Ascending aorta (tissue), 2 donors: ENCODE measurements at regions not wholly inside any gene's neighbourhood (a gene's known extent, or its start where the extent isn't known, plus 50 kb on each side); places are given as distances from the start of the nearest gene placed in this dataset.
A peak's percentile ranks its signal among the peaks of the same experiment; 100 is the strongest.

ENCODE experiments used
- DNase-seq, 2 donors: peaks; one replicate each; pipeline ENCODE4 v3.0.0-alpha.2; 2019; ENCODE audit warnings: low spot score in 2 of 2
- H3K27ac ChIP-seq, 2 donors: fragments of 200-600 bp; sonication (generic); one replicate each; pipeline ENCODE4 v1.5.1; 2016 to 2017; ENCODE audit warnings: mild to moderate bottlenecking in 1 of 2
- H3K27me3 ChIP-seq: fragments of 200-600 bp; sonication (generic); one replicate; pipeline ENCODE4 v1.5.1; 2017
- H3K36me3 ChIP-seq, 2 donors: fragments of 200-600 bp; sonication (generic); one replicate each; pipeline ENCODE4 v1.5.1; 2016
- H3K4me1 ChIP-seq, 2 donors: fragments of 200-600 bp; sonication (generic); one replicate each; pipeline ENCODE4 v1.5.1; 2016 to 2017; ENCODE audit warnings: mild to moderate bottlenecking in 1 of 2
- H3K4me3 ChIP-seq, 2 donors: fragments of 200-600 bp; sonication (generic); one replicate each; pipeline ENCODE4 v1.5.1; 2016 to 2017; ENCODE audit warnings: mild to moderate bottlenecking in 1 of 2
- H3K9me3 ChIP-seq, 2 donors: fragments of 200-600 bp; sonication (generic); one replicate each; pipeline ENCODE4 v1.5.1; 2016
- intact Hi-C: fragments of 100-400 bp; cut with DNase I; formaldehyde crosslinking; loops from one replicate; pipeline ENCODE4 v1.15.1; 2023
- TF ChIP-seq, protein P1 (sequence below), 3 experiments: fragments of 200-600 bp in 2 of 3; fragments of 450-650 bp in 1 of 3; sonication (generic) in 2 of 3; IDR thresholded peaks; one replicate each; pipeline ENCODE4 v1.5.1; 2016 to 2019; ENCODE audit warnings: antibody characterized with exemption in 3 of 3, mild to moderate bottlenecking in 1 of 3, moderate library complexity in 1 of 3

DNA sequence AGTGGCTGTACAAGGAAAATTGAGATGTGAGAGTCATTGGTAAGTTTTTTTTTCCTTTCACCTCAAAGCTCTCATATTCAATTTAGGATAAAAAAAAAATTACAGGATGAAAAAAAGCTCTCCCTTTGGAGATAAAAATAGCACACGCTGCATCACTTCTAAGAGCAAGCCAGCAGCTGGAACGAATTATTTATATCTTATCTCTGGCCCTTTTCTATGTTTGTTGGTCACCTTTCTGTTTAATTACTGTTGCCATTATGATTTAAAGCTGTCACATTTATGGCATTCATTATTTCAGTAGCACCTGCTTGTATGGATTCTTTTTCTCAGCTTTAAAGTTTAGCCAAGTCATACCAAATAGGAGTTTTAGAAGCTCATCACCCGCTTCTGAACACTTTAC is 171.6 kb upstream of the PDZRN3 start:
- no peaks in the 10 kb centered on the region for H3K9me3 ChIP-seq
- H3K4me1 ChIP-seq: peaks cover 0 to 5% of the 10 kb centered on the region in 2 donors
- no peaks in the 10 kb centered on the region for H3K27me3 ChIP-seq
- no peak overlapping the region for H3K4me3 ChIP-seq
- no peaks in the 10 kb centered on the region for H3K36me3 ChIP-seq
- DNase-seq: no peak
- no peak overlapping the region for H3K27ac ChIP-seq
- TF ChIP-seq, protein P1, sequence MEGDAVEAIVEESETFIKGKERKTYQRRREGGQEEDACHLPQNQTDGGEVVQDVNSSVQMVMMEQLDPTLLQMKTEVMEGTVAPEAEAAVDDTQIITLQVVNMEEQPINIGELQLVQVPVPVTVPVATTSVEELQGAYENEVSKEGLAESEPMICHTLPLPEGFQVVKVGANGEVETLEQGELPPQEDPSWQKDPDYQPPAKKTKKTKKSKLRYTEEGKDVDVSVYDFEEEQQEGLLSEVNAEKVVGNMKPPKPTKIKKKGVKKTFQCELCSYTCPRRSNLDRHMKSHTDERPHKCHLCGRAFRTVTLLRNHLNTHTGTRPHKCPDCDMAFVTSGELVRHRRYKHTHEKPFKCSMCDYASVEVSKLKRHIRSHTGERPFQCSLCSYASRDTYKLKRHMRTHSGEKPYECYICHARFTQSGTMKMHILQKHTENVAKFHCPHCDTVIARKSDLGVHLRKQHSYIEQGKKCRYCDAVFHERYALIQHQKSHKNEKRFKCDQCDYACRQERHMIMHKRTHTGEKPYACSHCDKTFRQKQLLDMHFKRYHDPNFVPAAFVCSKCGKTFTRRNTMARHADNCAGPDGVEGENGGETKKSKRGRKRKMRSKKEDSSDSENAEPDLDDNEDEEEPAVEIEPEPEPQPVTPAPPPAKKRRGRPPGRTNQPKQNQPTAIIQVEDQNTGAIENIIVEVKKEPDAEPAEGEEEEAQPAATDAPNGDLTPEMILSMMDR (IDR thresholded peaks at IDR 0.05): no peak
- intact Hi-C loops: no loop called here

DNA sequence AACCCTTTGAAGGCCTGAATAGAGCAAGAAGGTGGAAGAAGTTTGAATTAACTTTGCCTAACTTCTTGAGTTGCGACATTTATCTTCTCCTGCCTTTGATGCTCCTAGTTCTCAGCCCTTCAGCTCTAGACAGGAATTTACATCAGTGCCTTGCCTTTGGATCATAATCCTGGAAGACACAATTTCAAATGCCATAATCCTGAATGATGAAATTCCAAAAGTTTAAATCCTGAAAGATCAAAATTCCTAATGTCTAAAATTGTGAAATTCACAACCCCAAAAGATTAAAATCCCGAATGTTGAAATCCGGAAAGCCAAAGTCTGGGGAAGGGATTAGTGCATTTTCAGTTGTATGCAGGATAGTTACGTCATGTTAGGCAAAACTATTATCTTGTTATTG is 166.6 kb upstream of the PDZRN3 start:
- Histone ChIP-seq H3K9me3 (no peaks in the 10 kb centered on the region), H3K36me3 (no peaks in the 10 kb centered on the region), H3K27ac (no peak overlapping the region), H3K4me3 (no peak overlapping the region), H3K27me3 (no peaks in the 10 kb centered on the region), H3K4me1 (peaks cover 0 to 8% of the 10 kb centered on the region in 2 donors)
- no peak for DNase-seq
- TF ChIP-seq, protein P1 (IDR thresholded peaks at IDR 0.05): no peak
- intact Hi-C loops: no loop called here

DNA sequence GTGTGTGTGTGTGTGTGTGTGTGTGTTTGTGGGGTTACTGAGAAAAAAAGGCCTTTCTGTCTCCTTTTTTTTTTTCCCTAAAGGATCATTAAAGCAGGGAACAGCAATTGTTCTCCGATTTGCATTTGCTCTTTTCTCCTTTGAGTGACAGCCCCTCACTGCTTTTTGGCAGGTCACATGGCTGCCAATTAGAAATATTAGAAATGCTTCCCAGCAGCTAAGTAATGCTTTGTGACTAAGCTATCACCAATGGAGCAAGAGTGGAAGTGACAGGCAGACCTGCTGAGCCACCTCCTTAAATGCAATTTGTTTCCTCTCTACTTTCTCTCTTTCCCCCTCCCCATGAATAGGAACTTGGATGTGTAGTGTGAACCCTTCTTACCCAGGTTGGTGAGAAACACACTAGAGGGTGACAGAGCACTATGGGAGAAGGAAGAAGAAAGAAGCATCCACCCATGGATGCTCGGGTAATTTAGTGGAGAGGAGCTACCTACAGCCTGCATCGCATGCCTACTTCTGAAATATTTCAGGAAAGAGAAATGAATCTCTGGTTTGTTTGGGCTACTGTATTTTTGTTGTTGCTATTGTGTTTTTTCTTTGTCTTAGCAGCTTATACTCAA is 165.2 kb upstream of the PDZRN3 start:
- no peak for DNase-seq
- Histone ChIP-seq H3K4me3 (no peak overlapping the region), H3K9me3 (no peaks in the 10 kb centered on the region), H3K36me3 (no peaks in the 10 kb centered on the region), H3K4me1 (peaks cover 0 to 15% of the 10 kb centered on the region in 2 donors), H3K27me3 (no peaks in the 10 kb centered on the region), H3K27ac (no peak overlapping the region)
- intact Hi-C loops: loop anchor here (5.0 kb wide), 2 partner anchors 168 to 283 kb away; partner anchors contain the start of gene PDZRN3
- TF ChIP-seq, protein P1 (IDR thresholded peaks at IDR 0.05): no peak

DNA sequence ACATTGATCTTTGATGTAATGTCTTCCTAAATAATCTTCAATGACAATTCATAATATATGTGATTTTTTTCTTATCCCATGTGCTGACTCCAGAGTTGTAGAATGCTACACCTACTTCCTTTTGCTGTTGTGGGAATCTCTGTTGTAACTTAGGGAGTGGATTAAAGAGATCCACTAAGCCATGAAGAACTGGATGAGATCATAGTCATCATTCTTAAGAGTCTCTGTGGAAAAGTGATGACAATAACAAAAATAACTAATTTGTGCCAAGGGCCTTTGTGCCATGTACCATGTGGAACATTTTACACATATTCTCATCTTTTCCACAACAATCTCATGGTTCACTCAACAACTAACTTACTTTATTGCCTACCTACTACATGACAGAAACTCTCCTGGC is 162.9 kb upstream of the PDZRN3 start:
- TF ChIP-seq, protein P1 (IDR thresholded peaks at IDR 0.05): no peak
- no peaks in the 10 kb centered on the region for H3K9me3 ChIP-seq
- H3K36me3 ChIP-seq: no peaks in the 10 kb centered on the region
- H3K4me3 ChIP-seq: no peak overlapping the region
- no peaks in the 10 kb centered on the region for H3K27me3 ChIP-seq
- DNase-seq: no peak
- H3K27ac ChIP-seq: peak overlapping the region in 1 of 2 donors; percentile 76
- peaks cover 0 to 18% of the 10 kb centered on the region in 2 donors for H3K4me1 ChIP-seq
- intact Hi-C loops: loop anchor here (2.0 to 5.0 kb wide), 3 partner anchors 17 to 280 kb away; partner anchors contain the start of gene PDZRN3

DNA sequence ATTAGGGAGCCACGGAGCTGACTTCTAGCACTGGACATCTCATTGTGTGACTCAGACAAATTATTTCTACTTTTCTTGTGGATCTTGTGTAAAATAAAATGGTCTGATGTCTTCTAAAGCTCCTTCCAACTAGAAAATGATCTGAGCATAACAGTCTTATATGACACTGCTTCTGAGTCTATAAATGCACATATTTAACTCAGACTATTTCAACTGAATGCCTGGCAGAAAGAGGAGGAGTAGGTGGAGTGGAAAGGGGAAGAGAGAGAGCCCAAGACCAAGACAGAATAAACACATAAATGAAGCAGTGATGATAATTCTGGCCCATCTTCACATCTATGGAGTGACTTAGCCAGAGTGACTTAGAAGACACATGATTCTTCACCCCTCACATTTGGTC is 162.3 kb upstream of the PDZRN3 start:
- TF ChIP-seq, protein P1 (IDR thresholded peaks at IDR 0.05): no peak
- peak overlapping the region; percentile 61 to 76 for H3K27ac ChIP-seq
- H3K4me1 ChIP-seq: peaks cover 0 to 18% of the 10 kb centered on the region in 2 donors
- no peaks in the 10 kb centered on the region for H3K9me3 ChIP-seq
- H3K36me3 ChIP-seq: no peaks in the 10 kb centered on the region
- no peak for DNase-seq
- H3K27me3 ChIP-seq: no peaks in the 10 kb centered on the region
- no peak overlapping the region for H3K4me3 ChIP-seq
- intact Hi-C loops: loop anchor here (2.0 to 5.0 kb wide), 3 partner anchors 18 to 280 kb away; partner anchors contain the start of gene PDZRN3
